ENCODE measurements at regions not wholly inside any gene's neighbourhood (a gene's known extent, or its start where the extent isn't known, plus 50 kb on each side); places are given as distances from the start of the nearest gene placed in this dataset.

GRCh38 chr4:92184566-92184965 is 119.2 kb upstream of the GRID2 start:
- Mint-ChIP-seq H3K27ac (no peak overlapping the region), H3K27me3 (no peaks in the 10 kb centered on the region), H3K36me3 (ENCODE audit: low read depth) (no peaks in the 10 kb centered on the region), H3K4me1 (ENCODE audit: low read depth) (no peaks in the 10 kb centered on the region), H3K4me3 (no peak overlapping the region), H3K9me3 (peaks cover 15% of the 10 kb centered on the region)
- intact Hi-C loops (cut with DNase I, micrococcal nuclease): no loop called here
- Histone ChIP-seq H3K27ac (ENCODE audit: low read depth in 1 of 2, low read length in 2 of 2) (no peak overlapping the region), H3K4me3 (ENCODE audit: low read length) (no peak overlapping the region), H3K4me1 (ENCODE audit: insufficient read depth, low read length) (no peaks in the 10 kb centered on the region), H3K36me3 (ENCODE audit: insufficient read depth, low read length) (no peaks in the 10 kb centered on the region), H3K27me3 (ENCODE audit: control insufficient read depth in 1 of 2, insufficient read depth in 2 of 2, low read length in 2 of 2) (no peaks in the 10 kb centered on the region), H3K9me3 (ENCODE audit: control insufficient read depth in 1 of 2, insufficient read depth in 1 of 2, low read length in 2 of 2) (peaks cover 4 to 28% of the 10 kb centered on the region in 2 experiments)
- DNase-seq: no peak
- ATAC-seq (ENCODE audit: poor library complexity): no peak
- ChIA-PET POLR2A (no interaction called here), CTCF (no interaction called here)
- TF ChIP-seq, protein P1, sequence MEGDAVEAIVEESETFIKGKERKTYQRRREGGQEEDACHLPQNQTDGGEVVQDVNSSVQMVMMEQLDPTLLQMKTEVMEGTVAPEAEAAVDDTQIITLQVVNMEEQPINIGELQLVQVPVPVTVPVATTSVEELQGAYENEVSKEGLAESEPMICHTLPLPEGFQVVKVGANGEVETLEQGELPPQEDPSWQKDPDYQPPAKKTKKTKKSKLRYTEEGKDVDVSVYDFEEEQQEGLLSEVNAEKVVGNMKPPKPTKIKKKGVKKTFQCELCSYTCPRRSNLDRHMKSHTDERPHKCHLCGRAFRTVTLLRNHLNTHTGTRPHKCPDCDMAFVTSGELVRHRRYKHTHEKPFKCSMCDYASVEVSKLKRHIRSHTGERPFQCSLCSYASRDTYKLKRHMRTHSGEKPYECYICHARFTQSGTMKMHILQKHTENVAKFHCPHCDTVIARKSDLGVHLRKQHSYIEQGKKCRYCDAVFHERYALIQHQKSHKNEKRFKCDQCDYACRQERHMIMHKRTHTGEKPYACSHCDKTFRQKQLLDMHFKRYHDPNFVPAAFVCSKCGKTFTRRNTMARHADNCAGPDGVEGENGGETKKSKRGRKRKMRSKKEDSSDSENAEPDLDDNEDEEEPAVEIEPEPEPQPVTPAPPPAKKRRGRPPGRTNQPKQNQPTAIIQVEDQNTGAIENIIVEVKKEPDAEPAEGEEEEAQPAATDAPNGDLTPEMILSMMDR (IDR thresholded peaks at IDR 0.05): no peak

- H3K9me3 Mint-ChIP-seq: peaks cover 15% of the 10 kb centered on the region
- H3K4me3 Mint-ChIP-seq: no peak overlapping the region
- Histone ChIP-seq H3K27ac (ENCODE audit: low read depth in 1 of 2, low read length in 2 of 2) (no peak overlapping the region), H3K4me3 (ENCODE audit: low read length) (no peak overlapping the region), H3K27me3 (ENCODE audit: control insufficient read depth in 1 of 2, insufficient read depth in 2 of 2, low read length in 2 of 2) (no peaks in the 10 kb centered on the region), H3K9me3 (ENCODE audit: control insufficient read depth in 1 of 2, insufficient read depth in 1 of 2, low read length in 2 of 2) (peaks cover 4 to 23% of the 10 kb centered on the region in 2 experiments), H3K4me1 (ENCODE audit: insufficient read depth, low read length) (no peaks in the 10 kb centered on the region), H3K36me3 (ENCODE audit: insufficient read depth, low read length) (no peaks in the 10 kb centered on the region)
- POLR2A ChIA-PET: no interaction called here
- ATAC-seq (ENCODE audit: poor library complexity): no peak
- H3K4me1 Mint-ChIP-seq (ENCODE audit: low read depth): no peaks in the 10 kb centered on the region
- TF ChIP-seq, protein P1 (IDR thresholded peaks at IDR 0.05): no peak
- intact Hi-C loops (cut with DNase I, micrococcal nuclease): no loop called here
- DNase-seq: no peak
- no peak overlapping the region for H3K27ac Mint-ChIP-seq
- H3K27me3 Mint-ChIP-seq: no peaks in the 10 kb centered on the region
- CTCF ChIA-PET: no interaction called here
- no peaks in the 10 kb centered on the region for H3K36me3 Mint-ChIP-seq (ENCODE audit: low read depth)
These were observed 117.5 kb upstream of the GRID2 start for GRCh38 chr4:92186239-92186638.

GRCh38 chr4:92189146-92189545 is 114.6 kb upstream of the GRID2 start:
- Mint-ChIP-seq H3K27ac (no peak overlapping the region), H3K27me3 (no peaks in the 10 kb centered on the region), H3K36me3 (ENCODE audit: low read depth) (no peaks in the 10 kb centered on the region), H3K4me3 (no peak overlapping the region), H3K9me3 (peaks cover 11% of the 10 kb centered on the region), H3K4me1 (ENCODE audit: low read depth) (no peaks in the 10 kb centered on the region)
- H3K4me1 ChIP-seq (ENCODE audit: insufficient read depth, low read length): no peaks in the 10 kb centered on the region
- CTCF ChIA-PET: no interaction called here
- H3K27me3 ChIP-seq (ENCODE audit: control insufficient read depth in 1 of 2, insufficient read depth in 2 of 2, low read length in 2 of 2): no peaks in the 10 kb centered on the region
- POLR2A ChIA-PET: no interaction called here
- no peak for DNase-seq
- intact Hi-C loops (cut with DNase I, micrococcal nuclease): no loop called here
- TF ChIP-seq, protein P1 (IDR thresholded peaks at IDR 0.05): no peak
- no peak for ATAC-seq (ENCODE audit: poor library complexity)
- peaks cover 0 to 4% of the 10 kb centered on the region in 2 experiments for H3K9me3 ChIP-seq (ENCODE audit: control insufficient read depth in 1 of 2, insufficient read depth in 1 of 2, low read length in 2 of 2)
- no peak overlapping the region for H3K27ac ChIP-seq (ENCODE audit: low read depth in 1 of 2, low read length in 2 of 2)
- no peaks in the 10 kb centered on the region for H3K36me3 ChIP-seq (ENCODE audit: insufficient read depth, low read length)
- H3K4me3 ChIP-seq (ENCODE audit: low read length): no peak overlapping the region

Data from CD4-positive, alpha-beta T cell (primary cell).